Smooth muscle cell (in vitro differentiated cells): ENCODE measurements at regions not wholly inside any gene's neighbourhood (a gene's known extent, or its start where the extent isn't known, plus 50 kb on each side); places are given as distances from the start of the nearest gene placed in this dataset.

Source experiments
- DNase-seq: peaks from one replicate; lab custom pipeline; 2025; ENCODE audit not compliant: unreplicated experiment; lab: John Stamatoyannopoulos, UW
- H2AFZ ChIP-seq: fragments of 200-600 bp; sonication (generic); 2 replicates; pipeline ENCODE4 v1.6.0; 2016; ENCODE audit warnings: antibody characterized with exemption, low read depth, mild to moderate bottlenecking
- H3F3A ChIP-seq: fragments of 200-600 bp; sonication (generic); 2 replicates; pipeline ENCODE4 v1.6.0; 2017; ENCODE audit warnings: antibody characterized with exemption, low read depth
- H3K27ac ChIP-seq: fragments of 200-600 bp; sonication (generic); 2 replicates; pipeline ENCODE4 v1.5.1; 2016; ENCODE audit warnings: low read depth, mild to moderate bottlenecking
- H3K27me3 ChIP-seq: fragments of 200-600 bp; sonication (generic); 2 replicates; pipeline ENCODE4 v1.6.1; 2016; ENCODE audit warnings: low read depth, mild to moderate bottlenecking
- H3K36me3 ChIP-seq: fragments of 200-600 bp; sonication (generic); 2 replicates; pipeline ENCODE4 v1.5.1; 2016; ENCODE audit warnings: low read depth
- H3K4me1 ChIP-seq: fragments of 200-600 bp; sonication (generic); 2 replicates; pipeline ENCODE4 v1.5.1; 2016; ENCODE audit warnings: low read depth
- H3K4me2 ChIP-seq: fragments of 200-600 bp; sonication (generic); 2 replicates; pipeline ENCODE4 v1.6.0; 2016; ENCODE audit warnings: mild to moderate bottlenecking
- H3K4me3 ChIP-seq: fragments of 200-600 bp; sonication (generic); 2 replicates; pipeline ENCODE4 v1.5.1; 2016; ENCODE audit warnings: mild to moderate bottlenecking
- H3K79me2 ChIP-seq: fragments of 200-600 bp; sonication (generic); 2 replicates; pipeline ENCODE4 v1.6.0; 2016; ENCODE audit warnings: low read depth, mild to moderate bottlenecking
- H3K9ac ChIP-seq: fragments of 200-600 bp; sonication (generic); 2 replicates; pipeline ENCODE4 v1.6.0; 2016; ENCODE audit warnings: low read depth
- H3K9me3 ChIP-seq: fragments of 200-600 bp; sonication (generic); replicated peaks from 2 replicates; pipeline ENCODE4 v1.5.1; 2016; ENCODE audit warnings: low read depth
- H4K20me1 ChIP-seq: fragments of 200-600 bp; sonication (generic); 2 replicates; pipeline ENCODE4 v1.6.0; 2016; ENCODE audit warnings: low read depth
- CTCF ChIP-seq: fragments of 200-600 bp; sonication (generic); IDR thresholded peaks from 2 replicates; pipeline ENCODE4 v1.5.1; 2017; ENCODE audit warnings: borderline replicate concordance, mild to moderate bottlenecking, antibody characterized with exemption; ENCODE audit not compliant: insufficient read depth, poor library complexity, severe bottlenecking
- WGBS: methylation state at CpG from one replicate; pipeline ENCODE4 v1.1.7; 2016; ENCODE audit warnings: low lambda C conversion rate; 5-methylcytosine and 5-hydroxymethylcytosine counted together

GRCh38 chr2:196356332-196356731, 185.0 kb upstream of the STK17B start:
- no peaks in the 10 kb centered on the region for H3K4me1 ChIP-seq
- no peaks in the 10 kb centered on the region for H3K79me2 ChIP-seq
- no peak for TF ChIP-seq CTCF
- no peak overlapping the region for H2AFZ ChIP-seq
- no peak overlapping the region for H3K27ac ChIP-seq
- H3F3A ChIP-seq = no peaks in the 10 kb centered on the region
- H3K4me3 ChIP-seq = no peak overlapping the region
- no peaks in the 10 kb centered on the region for H3K9me3 ChIP-seq
- no peaks in the 10 kb centered on the region for H3K36me3 ChIP-seq
- no peak overlapping the region for H3K9ac ChIP-seq
- H4K20me1 ChIP-seq = no peaks in the 10 kb centered on the region
- WGBS = 96% methylated on average over 4 of the region's 4 CpGs
- H3K27me3 ChIP-seq = no peaks in the 10 kb centered on the region
- H3K4me2 ChIP-seq = no peak overlapping the region
- DNase-seq = no peak

- Histone ChIP-seq H3K4me1 (no peaks in the 10 kb centered on the region), H3K9me3 (no peaks in the 10 kb centered on the region), H3K36me3 (no peaks in the 10 kb centered on the region), H4K20me1 (no peaks in the 10 kb centered on the region), H3K27ac (no peak overlapping the region), H3K4me3 (no peak overlapping the region), H2AFZ (no peak overlapping the region), H3K27me3 (no peaks in the 10 kb centered on the region), H3F3A (no peaks in the 10 kb centered on the region), H3K9ac (no peak overlapping the region), H3K4me2 (no peak overlapping the region), H3K79me2 (no peaks in the 10 kb centered on the region)
- no peak for TF ChIP-seq CTCF
- no peak for DNase-seq
Measured at GRCh38 chr2:196360650-196361049, 189.3 kb upstream of the STK17B start.

- H4K20me1 ChIP-seq = no peaks in the 10 kb centered on the region
- 68% methylated on average over 7 of the region's 7 CpGs for WGBS
- H3K4me2 ChIP-seq = no peak overlapping the region
- H3K27me3 ChIP-seq = no peaks in the 10 kb centered on the region
- TF ChIP-seq CTCF = no peak
- no peaks in the 10 kb centered on the region for H3K36me3 ChIP-seq
- no peaks in the 10 kb centered on the region for H3K9me3 ChIP-seq
- H3K27ac ChIP-seq = no peak overlapping the region
- H3K4me1 ChIP-seq = no peaks in the 10 kb centered on the region
- H3K4me3 ChIP-seq = no peak overlapping the region
- DNase-seq = no peak
- no peaks in the 10 kb centered on the region for H3F3A ChIP-seq
- H2AFZ ChIP-seq = no peak overlapping the region
- H3K79me2 ChIP-seq = no peaks in the 10 kb centered on the region
- H3K9ac ChIP-seq = no peak overlapping the region
Measured at GRCh38 chr2:196361606-196362326, 190.4 kb upstream of the STK17B start.

- no peak for TF ChIP-seq CTCF
- H3K9ac ChIP-seq = no peak overlapping the region
- DNase-seq = no peak
- no peak overlapping the region for H3K4me3 ChIP-seq
- H3K27me3 ChIP-seq = no peaks in the 10 kb centered on the region
- 94% methylated on average over 2 of the region's 2 CpGs for WGBS
- H3K79me2 ChIP-seq = no peaks in the 10 kb centered on the region
- H3K36me3 ChIP-seq = no peaks in the 10 kb centered on the region
- no peaks in the 10 kb centered on the region for H3K9me3 ChIP-seq
- no peak overlapping the region for H3K27ac ChIP-seq
- H4K20me1 ChIP-seq = no peaks in the 10 kb centered on the region
- no peaks in the 10 kb centered on the region for H3F3A ChIP-seq
- H3K4me2 ChIP-seq = no peak overlapping the region
- H3K4me1 ChIP-seq = no peaks in the 10 kb centered on the region
- H2AFZ ChIP-seq = no peak overlapping the region
Measured at GRCh38 chr2:196362973-196363549, 191.7 kb upstream of the STK17B start.
